GM23338 (cell line): ENCODE measurements at regions not wholly inside any gene's neighbourhood (a gene's known extent, or its start where the extent isn't known, plus 50 kb on each side); places are given as distances from the start of the nearest gene placed in this dataset.

Experiments used
- ATAC-seq: fragments of 200-7000 bp; cut with Tn5 transposase; 3 replicates; pipeline ENCODE4 v1.9.1; 2020
- DNase-seq: peaks from one replicate; pipeline ENCODE4 v3.0.0-alpha.2; 2015; ENCODE audit warnings: low spot score
- H2AFZ ChIP-seq: fragments of 200-600 bp; sonication (generic); 2 replicates; pipeline ENCODE4 v1.8.0; 2016; ENCODE audit warnings: antibody characterized with exemption, mild to moderate bottlenecking, moderate library complexity
- H3F3A ChIP-seq: fragments of 200-600 bp; sonication (generic); replicated peaks from 2 replicates; pipeline ENCODE4 v1.8.0; 2017; ENCODE audit warnings: antibody characterized with exemption, mixed run types, low read depth
- H3K27ac ChIP-seq: fragments of 200-600 bp; sonication (generic); 2 replicates; pipeline ENCODE4 v1.6.1; 2016; ENCODE audit warnings: low read depth
- H3K27me3 ChIP-seq: fragments of 200-600 bp; sonication (generic); 2 replicates; pipeline ENCODE4 v1.8.0; 2016; ENCODE audit warnings: mild to moderate bottlenecking, mixed run types, moderate library complexity; ENCODE audit not compliant: insufficient read depth
- H3K36me3 ChIP-seq: fragments of 200-600 bp; sonication (generic); 2 replicates; pipeline ENCODE4 v1.8.0; 2016; ENCODE audit warnings: mild to moderate bottlenecking; ENCODE audit not compliant: insufficient read depth
- H3K4me1 ChIP-seq: fragments of 200-600 bp; sonication (generic); 2 replicates; pipeline ENCODE4 v1.8.0; 2016; ENCODE audit warnings: mild to moderate bottlenecking, moderate library complexity; ENCODE audit not compliant: insufficient read depth
- H3K4me2 ChIP-seq: fragments of 200-600 bp; sonication (generic); 2 replicates; pipeline ENCODE4 v1.7.1; 2017; ENCODE audit warnings: mixed run types
- H3K4me3 ChIP-seq: fragments of 200-600 bp; sonication (generic); 2 replicates; pipeline ENCODE4 v1.6.1; 2016; ENCODE audit warnings: mixed run types
- H3K79me2 ChIP-seq: fragments of 200-600 bp; sonication (generic); replicated peaks from 2 replicates; pipeline ENCODE4 v1.8.0; 2017; ENCODE audit warnings: mild to moderate bottlenecking; ENCODE audit not compliant: insufficient read depth
- H3K9me2 ChIP-seq: fragments of 200-600 bp; sonication (generic); 2 replicates; pipeline ENCODE4 v1.8.0; 2017; ENCODE audit not compliant: insufficient read depth
- H4K20me1 ChIP-seq: fragments of 200-600 bp; sonication (generic); replicated peaks from 2 replicates; pipeline ENCODE4 v1.8.0; 2017; ENCODE audit warnings: mild to moderate bottlenecking; ENCODE audit not compliant: insufficient read depth
- H3K27ac Mint-ChIP-seq: 2 replicates; pipeline ENCODE4 v1.8.0; 2020; ENCODE audit warnings: inconsistent platforms, mild to moderate bottlenecking, moderate library complexity, mixed read lengths
- H3K27me3 Mint-ChIP-seq: 3 replicates; pipeline ENCODE4 v1.8.0; 2022; ENCODE audit warnings: low read depth, mild to moderate bottlenecking, moderate library complexity, mixed read lengths, inconsistent platforms; ENCODE audit not compliant: insufficient read depth, poor library complexity
- H3K36me3 Mint-ChIP-seq: 3 replicates; pipeline ENCODE4 v1.8.0; 2021; ENCODE audit warnings: low read depth, mild to moderate bottlenecking, inconsistent platforms, moderate library complexity, mixed read lengths
- H3K4me1 Mint-ChIP-seq: 3 replicates; pipeline ENCODE4 v1.8.0; 2020; ENCODE audit warnings: mild to moderate bottlenecking, inconsistent platforms, mixed read lengths
- H3K4me3 Mint-ChIP-seq: 3 replicates; pipeline ENCODE4 v1.8.0; 2021; ENCODE audit warnings: moderate library complexity, mild to moderate bottlenecking, inconsistent platforms, mixed read lengths
- H3K9me3 Mint-ChIP-seq: 3 replicates; pipeline ENCODE4 v1.8.0; 2020; ENCODE audit warnings: moderate library complexity, mild to moderate bottlenecking, inconsistent platforms, mixed read lengths
- CREB1 ChIP-seq: fragments of 250-450 bp; sonication (Bioruptor Pico); IDR thresholded peaks from 2 replicates; pipeline ENCODE4 v1.5.0; 2020; ENCODE audit warnings: low read depth, mild to moderate bottlenecking, moderate library complexity
- CTCF ChIP-seq, 2 experiments: fragments of 200-600 bp in 1 of 2; sonication (generic) in 1 of 2; conservative IDR thresholded peaks; 2 replicates each; pipeline versions ENCODE4 v1.5.1 to v1.6.1; 2016 to 2017; ENCODE audit warnings: antibody characterized with exemption in 2 of 2, low read depth in 2 of 2, mild to moderate bottlenecking in 2 of 2, moderate library complexity in 1 of 2
- ETS1 ChIP-seq: IDR thresholded peaks from 2 replicates; pipeline ENCODE4 v1.6.1; 2016; ENCODE audit warnings: antibody characterized with exemption
- EZH2 ChIP-seq: fragments of 200-600 bp; sonication (generic); IDR thresholded peaks from one replicate; pipeline ENCODE4 v1.8.0; 2017; ENCODE audit warnings: antibody characterized with exemption, mild to moderate bottlenecking, low read depth; ENCODE audit not compliant: unreplicated experiment
- EZH2phosphoT487 ChIP-seq: fragments of 200-600 bp; sonication (generic); IDR thresholded peaks from one replicate; pipeline ENCODE4 v1.8.1; 2018; ENCODE audit warnings: antibody characterized with exemption; ENCODE audit not compliant: unreplicated experiment
- JUNB ChIP-seq: IDR thresholded peaks from one replicate; pipeline ENCODE4 v1.6.1; 2016; ENCODE audit warnings: antibody characterized with exemption; ENCODE audit not compliant: unreplicated experiment
- NANOG ChIP-seq: IDR thresholded peaks from 2 replicates; pipeline ENCODE4 v1.6.1; 2016; ENCODE audit warnings: antibody characterized with exemption, borderline replicate concordance
- STAT1 ChIP-seq: IDR thresholded peaks from one replicate; pipeline ENCODE4 v1.6.1; 2016; ENCODE audit warnings: antibody characterized with exemption; ENCODE audit not compliant: unreplicated experiment
- ZNF114 ChIP-seq: fragments of 250-450 bp; sonication (Bioruptor Pico); IDR thresholded peaks from 2 replicates; pipeline ENCODE4 v1.5.0; 2020; ENCODE audit warnings: mild to moderate bottlenecking, moderate library complexity
- ZNF331 ChIP-seq: fragments of 250-450 bp; sonication (Bioruptor Pico); IDR thresholded peaks from 2 replicates; pipeline ENCODE4 v1.5.0; 2020; ENCODE audit warnings: low read depth, mild to moderate bottlenecking, moderate library complexity
- TF ChIP-seq, protein P1 (sequence below): fragments of 250-450 bp; sonication (Bioruptor Pico); IDR thresholded peaks from 2 replicates; pipeline ENCODE4 v1.5.0; 2020; ENCODE audit warnings: mild to moderate bottlenecking, moderate library complexity

DNA sequence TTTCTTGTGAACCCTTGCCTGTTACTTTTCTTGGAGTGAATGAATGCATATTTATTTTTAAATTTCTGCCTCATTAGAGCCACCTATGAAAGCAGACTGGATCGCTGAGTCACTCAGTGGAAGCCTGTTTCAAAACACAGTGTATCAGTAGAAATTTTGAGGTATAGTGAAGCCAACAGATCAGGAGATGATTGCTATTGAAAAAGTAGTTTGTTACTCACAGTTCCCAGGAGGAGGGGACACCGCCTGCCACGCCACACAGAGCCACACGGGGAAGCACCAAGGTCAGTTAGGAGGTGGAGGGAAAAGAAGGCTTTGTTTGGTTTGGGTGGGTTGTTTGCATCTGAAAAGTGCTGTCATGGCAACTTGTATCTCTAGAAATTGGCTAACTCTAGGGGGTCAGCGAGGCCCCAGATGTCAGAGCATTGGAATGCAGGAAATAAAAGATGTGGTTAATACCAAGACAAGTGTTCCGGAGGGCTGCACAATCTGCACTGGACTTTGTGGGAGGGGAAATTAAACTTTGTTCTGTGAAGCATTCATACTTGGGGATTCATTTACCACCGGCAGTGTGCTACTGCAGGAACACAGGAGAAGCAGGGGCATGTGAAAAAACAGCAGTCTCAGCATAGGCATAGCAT is 106.4 kb upstream of the SDK1 start:
- peaks cover 53% of the 10 kb centered on the region for H3K4me1 Mint-ChIP-seq

More for the DNA sequence above, 106.4 kb upstream of the SDK1 start:
- H3K27me3 ChIP-seq, result no peaks in the 10 kb centered on the region
- no peaks in the 10 kb centered on the region for H3K9me2 ChIP-seq
- H3K27ac ChIP-seq, result peak overlapping the region; percentile 90
- H3K27me3 Mint-ChIP-seq, result peaks cover 16% of the 10 kb centered on the region
- peaks cover 27% of the 10 kb centered on the region for H3K36me3 Mint-ChIP-seq
- 0 out of 2 replicates have a peak overlapping the region, but pooled peaks have one; percentile 1 for H3K4me3 ChIP-seq
- no peaks in the 10 kb centered on the region for H3F3A ChIP-seq
- DNase-seq (peak; percentile 97), ATAC-seq (peak; percentile 98)
- TF ChIP-seq CREB1 (CRISPR knock-in tag) (no peak; the same call in 1 of the 2 replicates), EZH2 (no peak), ZNF114 (CRISPR knock-in tag) (no peak), NANOG (peak; percentile 57; the same call in 1 of the 2 replicates), STAT1 (no peak), EZH2phosphoT487 (no peak), CTCF (conservative IDR thresholded peaks at IDR 0.05; ENCODE audit: low read depth in 2 of 2) (peak; percentile 38 to 46), ZNF331 (CRISPR knock-in tag) (no peak), ETS1 (peak; percentile 51; the same call in 1 of the 2 replicates), JUNB (no peak)
- TF ChIP-seq, protein P1, sequence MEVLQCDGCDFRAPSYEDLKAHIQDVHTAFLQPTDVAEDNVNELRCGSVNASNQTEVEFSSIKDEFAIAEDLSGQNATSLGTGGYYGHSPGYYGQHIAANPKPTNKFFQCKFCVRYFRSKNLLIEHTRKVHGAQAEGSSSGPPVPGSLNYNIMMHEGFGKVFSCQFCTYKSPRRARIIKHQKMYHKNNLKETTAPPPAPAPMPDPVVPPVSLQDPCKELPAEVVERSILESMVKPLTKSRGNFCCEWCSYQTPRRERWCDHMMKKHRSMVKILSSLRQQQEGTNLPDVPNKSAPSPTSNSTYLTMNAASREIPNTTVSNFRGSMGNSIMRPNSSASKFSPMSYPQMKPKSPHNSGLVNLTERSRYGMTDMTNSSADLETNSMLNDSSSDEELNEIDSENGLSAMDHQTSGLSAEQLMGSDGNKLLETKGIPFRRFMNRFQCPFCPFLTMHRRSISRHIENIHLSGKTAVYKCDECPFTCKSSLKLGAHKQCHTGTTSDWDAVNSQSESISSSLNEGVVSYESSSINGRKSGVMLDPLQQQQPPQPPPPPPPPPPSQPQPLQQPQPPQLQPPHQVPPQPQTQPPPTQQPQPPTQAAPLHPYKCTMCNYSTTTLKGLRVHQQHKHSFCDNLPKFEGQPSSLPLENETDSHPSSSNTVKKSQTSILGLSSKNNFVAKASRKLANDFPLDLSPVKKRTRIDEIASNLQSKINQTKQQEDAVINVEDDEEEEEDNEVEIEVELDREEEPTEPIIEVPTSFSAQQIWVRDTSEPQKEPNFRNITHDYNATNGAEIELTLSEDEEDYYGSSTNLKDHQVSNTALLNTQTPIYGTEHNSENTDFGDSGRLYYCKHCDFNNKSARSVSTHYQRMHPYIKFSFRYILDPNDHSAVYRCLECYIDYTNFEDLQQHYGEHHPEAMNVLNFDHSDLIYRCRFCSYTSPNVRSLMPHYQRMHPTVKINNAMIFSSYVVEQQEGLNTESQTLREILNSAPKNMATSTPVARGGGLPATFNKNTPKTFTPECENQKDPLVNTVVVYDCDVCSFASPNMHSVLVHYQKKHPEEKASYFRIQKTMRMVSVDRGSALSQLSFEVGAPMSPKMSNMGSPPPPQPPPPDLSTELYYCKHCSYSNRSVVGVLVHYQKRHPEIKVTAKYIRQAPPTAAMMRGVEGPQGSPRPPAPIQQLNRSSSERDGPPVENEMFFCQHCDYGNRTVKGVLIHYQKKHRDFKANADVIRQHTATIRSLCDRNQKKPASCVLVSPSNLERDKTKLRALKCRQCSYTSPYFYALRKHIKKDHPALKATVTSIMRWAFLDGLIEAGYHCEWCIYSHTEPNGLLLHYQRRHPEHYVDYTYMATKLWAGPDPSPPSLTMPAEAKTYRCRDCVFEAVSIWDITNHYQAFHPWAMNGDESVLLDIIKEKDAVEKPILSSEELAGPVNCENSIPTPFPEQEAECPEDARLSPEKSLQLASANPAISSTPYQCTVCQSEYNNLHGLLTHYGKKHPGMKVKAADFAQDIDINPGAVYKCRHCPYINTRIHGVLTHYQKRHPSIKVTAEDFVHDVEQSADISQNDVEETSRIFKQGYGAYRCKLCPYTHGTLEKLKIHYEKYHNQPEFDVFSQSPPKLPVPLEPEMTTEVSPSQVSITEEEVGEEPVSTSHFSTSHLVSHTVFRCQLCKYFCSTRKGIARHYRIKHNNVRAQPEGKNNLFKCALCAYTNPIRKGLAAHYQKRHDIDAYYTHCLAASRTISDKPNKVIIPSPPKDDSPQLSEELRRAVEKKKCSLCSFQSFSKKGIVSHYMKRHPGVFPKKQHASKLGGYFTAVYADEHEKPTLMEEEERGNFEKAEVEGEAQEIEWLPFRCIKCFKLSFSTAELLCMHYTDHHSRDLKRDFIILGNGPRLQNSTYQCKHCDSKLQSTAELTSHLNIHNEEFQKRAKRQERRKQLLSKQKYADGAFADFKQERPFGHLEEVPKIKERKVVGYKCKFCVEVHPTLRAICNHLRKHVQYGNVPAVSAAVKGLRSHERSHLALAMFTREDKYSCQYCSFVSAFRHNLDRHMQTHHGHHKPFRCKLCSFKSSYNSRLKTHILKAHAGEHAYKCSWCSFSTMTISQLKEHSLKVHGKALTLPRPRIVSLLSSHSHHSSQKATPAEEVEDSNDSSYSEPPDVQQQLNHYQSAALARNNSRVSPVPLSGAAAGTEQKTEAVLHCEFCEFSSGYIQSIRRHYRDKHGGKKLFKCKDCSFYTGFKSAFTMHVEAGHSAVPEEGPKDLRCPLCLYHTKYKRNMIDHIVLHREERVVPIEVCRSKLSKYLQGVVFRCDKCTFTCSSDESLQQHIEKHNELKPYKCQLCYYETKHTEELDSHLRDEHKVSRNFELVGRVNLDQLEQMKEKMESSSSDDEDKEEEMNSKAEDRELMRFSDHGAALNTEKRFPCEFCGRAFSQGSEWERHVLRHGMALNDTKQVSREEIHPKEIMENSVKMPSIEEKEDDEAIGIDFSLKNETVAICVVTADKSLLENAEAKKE, result no peak
- peak overlapping the region; percentile 97 for H3K27ac Mint-ChIP-seq
- H3K4me2 ChIP-seq, result peak overlapping the region; percentile 60
- no peaks in the 10 kb centered on the region for H4K20me1 ChIP-seq
- H3K4me1 ChIP-seq, result peaks cover 31% of the 10 kb centered on the region
- no peaks in the 10 kb centered on the region for H3K79me2 ChIP-seq
- no peak overlapping the region for H2AFZ ChIP-seq
- H3K9me3 Mint-ChIP-seq, result peaks cover 32% of the 10 kb centered on the region
- peak overlapping the region; percentile 38; the same call in 2 of the 3 replicates for H3K4me3 Mint-ChIP-seq
- H3K36me3 ChIP-seq, result no peaks in the 10 kb centered on the region
